G401 (cell line): ENCODE measurements at regions not wholly inside any gene's neighbourhood (a gene's known extent, or its start where the extent isn't known, plus 50 kb on each side); places are given as distances from the start of the nearest gene placed in this dataset.

ENCODE experiments used
- DNase-seq: peaks from one replicate; pipeline ENCODE4 v3.0.0-alpha.2; 2015; ENCODE audit warnings: low spot score
- in situ Hi-C: cut with HindIII; loops from 2 replicates; pipeline ENCODE4 v1.10.0; 2016; ENCODE audit warnings: low sequenced_read_pairs, mixed read lengths

GRCh38 chr6:166877906-166878305 is 78.4 kb downstream of the RNASET2 start:
- in situ Hi-C loops: no loop called here
- DNase-seq: no peak

- in situ Hi-C loops: no loop called here
- no peak for DNase-seq
Measured at GRCh38 chr6:166877349-166877748, 79.0 kb downstream of the RNASET2 start.

- DNase-seq: no peak
- in situ Hi-C loops: no loop called here
Measured at GRCh38 chr6:166872531-166873009, 83.8 kb downstream of the RNASET2 start.

GRCh38 chr6:166870602-166871208 is 85.6 kb downstream of the RNASET2 start:
- in situ Hi-C loops: no loop called here
- DNase-seq: no peak

GRCh38 chr6:166866839-166867637 is 89.3 kb downstream of the RNASET2 start:
- in situ Hi-C loops: no loop called here
- DNase-seq: peak; percentile 20

GRCh38 chr6:166864333-166864732 is 92.0 kb downstream of the RNASET2 start:
- peak; percentile 17 for DNase-seq
- in situ Hi-C loops: no loop called here

- DNase-seq: no peak
- in situ Hi-C loops: no loop called here
Measured at GRCh38 chr6:166862978-166863530, 93.3 kb downstream of the RNASET2 start.

- in situ Hi-C loops: no loop called here
- peak; percentile 19 for DNase-seq
Measured at GRCh38 chr6:166862287-166862977, 93.9 kb downstream of the RNASET2 start.

- DNase-seq: no peak
- in situ Hi-C loops: no loop called here
Measured at GRCh38 chr6:166861961-166862286, 94.4 kb downstream of the RNASET2 start.

GRCh38 chr6:166861304-166861703 is 95.0 kb downstream of the RNASET2 start:
- in situ Hi-C loops: no loop called here
- no peak for DNase-seq

GRCh38 chr6:166860392-166860791 is 96.0 kb downstream of the RNASET2 start:
- in situ Hi-C loops: no loop called here

GRCh38 chr6:166855416-166855815 is 100.9 kb downstream of the RNASET2 start:
- in situ Hi-C loops: no loop called here
- DNase-seq: no peak

More at GRCh38 chr6:166860392-166860791, 96.0 kb downstream of the RNASET2 start:
- no peak for DNase-seq

GRCh38 chr6:166853371-166854325 is 102.7 kb downstream of the RNASET2 start:
- DNase-seq: no peak
- in situ Hi-C loops: no loop called here

GRCh38 chr6:166852451-166852975 is 103.8 kb downstream of the RNASET2 start:
- in situ Hi-C loops: no loop called here
- no peak for DNase-seq

- no peak for DNase-seq
- in situ Hi-C loops: no loop called here
Measured at GRCh38 chr6:166851911-166852310, 104.4 kb downstream of the RNASET2 start.

- in situ Hi-C loops: no loop called here
- DNase-seq: no peak
Measured at GRCh38 chr6:166851426-166851825, 104.9 kb downstream of the RNASET2 start.

- no peak for DNase-seq
- in situ Hi-C loops: no loop called here
Measured at GRCh38 chr6:166850677-166851076, 105.7 kb downstream of the RNASET2 start.

GRCh38 chr6:166849749-166850183 is 106.6 kb downstream of the RNASET2 start:
- in situ Hi-C loops: no loop called here
- no peak for DNase-seq
